Activated CD8-positive, alpha-beta memory T cell treated with anti-CD3 and anti-CD28 coated beads, Interleukin-2, amount 50 U/mL, for 24 hours (primary cell): ENCODE measurements at regions not wholly inside any gene's neighbourhood (a gene's known extent, or its start where the extent isn't known, plus 50 kb on each side); places are given as distances from the start of the nearest gene placed in this dataset.
"Not testable (repeated sequence)": the region's sequence is repeated elsewhere in the genome, so short reads cannot be mapped to it uniquely, and the experiment has no call there.

Experiments
- DNase-seq: peaks from one replicate; pipeline ENCODE4 v3.0.0-alpha.2; 2020; ENCODE audit errors: extremely low read depth

GRCh38 chr2:48190230-48190629 lies 124.3 kb upstream of the FOXN2 start:
- no peak for DNase-seq

- no peak for DNase-seq
These were observed 119.8 kb upstream of the FOXN2 start for GRCh38 chr2:48194641-48195040.

- no peak for DNase-seq
These were observed 119.3 kb upstream of the FOXN2 start for GRCh38 chr2:48195169-48195568.

GRCh38 chr2:48197618-48198017 lies 116.9 kb upstream of the FOXN2 start:
- DNase-seq: no peak

- DNase-seq: no peak
These were observed 116.1 kb upstream of the FOXN2 start for GRCh38 chr2:48198371-48198770.

GRCh38 chr2:48199070-48199469 lies 115.4 kb upstream of the FOXN2 start:
- no peak for DNase-seq

GRCh38 chr2:48200620-48201293 lies 113.7 kb upstream of the FOXN2 start:
- DNase-seq: no peak

GRCh38 chr2:48201435-48201834 lies 113.0 kb upstream of the FOXN2 start:
- DNase-seq: not testable (repeated sequence)

- DNase-seq: no peak
These were observed 111.4 kb upstream of the FOXN2 start for GRCh38 chr2:48202863-48203642.

GRCh38 chr2:48203668-48204067 lies 110.8 kb upstream of the FOXN2 start:
- no peak for DNase-seq

- DNase-seq: no peak
These were observed 109.7 kb upstream of the FOXN2 start for GRCh38 chr2:48204750-48205136.

GRCh38 chr2:48205137-48205798 lies 109.2 kb upstream of the FOXN2 start:
- no peak for DNase-seq

- DNase-seq: not testable (repeated sequence)
These were observed 108.3 kb upstream of the FOXN2 start for GRCh38 chr2:48206056-48206656.

- DNase-seq: no peak
These were observed 107.3 kb upstream of the FOXN2 start for GRCh38 chr2:48207201-48207641.

GRCh38 chr2:48207851-48208250 lies 106.6 kb upstream of the FOXN2 start:
- no peak for DNase-seq

GRCh38 chr2:48209214-48209885 lies 105.1 kb upstream of the FOXN2 start:
- DNase-seq: no peak

GRCh38 chr2:48210189-48210588 lies 104.3 kb upstream of the FOXN2 start:
- no peak for DNase-seq

- DNase-seq: no peak
These were observed 100.8 kb upstream of the FOXN2 start for GRCh38 chr2:48213646-48214045.

GRCh38 chr2:48218169-48218568 lies 96.3 kb upstream of the FOXN2 start:
- DNase-seq: no peak

GRCh38 chr2:48219234-48219554 lies 95.3 kb upstream of the FOXN2 start:
- no peak for DNase-seq

GRCh38 chr2:48219555-48220436 lies 94.7 kb upstream of the FOXN2 start:
- DNase-seq: no peak
